HG03159 (cell line): ENCODE measurements at regions not wholly inside any gene's neighbourhood (a gene's known extent, or its start where the extent isn't known, plus 50 kb on each side); places are given as distances from the start of the nearest gene placed in this dataset.
"Not testable (repeated sequence)": the region's sequence is repeated elsewhere in the genome, so short reads cannot be mapped to it uniquely, and the experiment has no call there.

ENCODE experiments used
- ATAC-seq: cut with Tn5 transposase; IDR thresholded peaks from one replicate; pipeline ENCODE4 v1.9.1; 2021; ENCODE audit warnings: mild to moderate bottlenecking, moderate library complexity; ENCODE audit not compliant: unreplicated experiment

DNA sequence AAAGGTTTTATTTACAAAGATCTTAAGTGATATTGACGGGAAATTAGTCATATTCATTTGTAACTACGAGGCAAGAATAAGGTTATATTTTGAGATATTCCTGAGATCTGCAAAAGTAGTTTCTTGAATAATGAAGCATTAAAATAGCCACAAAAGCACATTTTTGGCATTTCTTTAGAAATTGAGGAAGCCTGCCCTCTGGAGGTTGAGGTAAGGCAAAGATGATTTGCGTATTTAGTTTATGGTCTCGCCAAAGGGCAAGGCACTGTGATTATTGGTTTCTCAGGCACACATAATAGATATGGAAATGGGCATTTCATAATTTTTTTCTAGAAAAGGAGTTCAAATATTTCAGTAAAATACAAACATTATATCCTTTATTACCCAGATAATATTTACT is 143.7 kb upstream of the RPRM start:
- ATAC-seq = no peak

DNA sequence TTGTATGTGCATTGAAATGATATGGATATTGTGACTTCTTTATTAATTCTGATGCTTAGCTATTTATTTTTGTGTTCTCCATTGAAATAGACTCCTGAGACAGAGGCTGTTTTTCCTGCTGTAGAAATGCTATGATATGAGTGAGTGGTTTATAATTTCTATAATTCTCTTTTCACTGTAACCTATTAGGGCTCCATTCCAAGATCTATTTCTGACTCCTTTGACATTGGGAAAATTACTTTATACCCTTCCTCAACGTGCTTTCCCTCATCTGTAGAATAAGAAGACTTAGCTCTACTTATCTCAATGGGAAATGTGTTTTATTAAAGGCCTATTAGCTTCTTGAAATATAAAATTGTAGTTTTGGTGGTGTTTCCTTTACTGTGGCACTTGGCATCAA is 144.5 kb upstream of the RPRM start:
- ATAC-seq = no peak

GRCh38 chr2:153626676-153627075 is 148.1 kb upstream of the RPRM start:
- ATAC-seq = no peak

DNA sequence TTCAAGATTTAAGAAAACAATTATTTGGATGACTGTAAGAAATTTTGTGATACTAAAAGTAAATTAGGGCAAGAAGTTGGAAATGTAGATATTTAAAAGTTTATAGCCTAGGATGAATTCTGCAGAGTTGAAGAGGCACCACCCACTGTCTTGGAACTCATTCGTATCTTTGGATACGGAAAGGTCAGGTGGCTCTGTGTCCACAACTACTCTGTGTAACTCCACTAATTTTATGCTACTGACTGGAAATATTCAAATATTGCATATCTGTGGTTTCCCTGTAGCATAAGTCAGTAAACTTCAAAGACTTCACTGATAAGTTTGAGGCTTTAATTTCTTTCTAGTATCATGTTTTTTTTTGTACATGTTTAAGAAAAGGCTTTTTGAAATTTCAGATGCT is 156.9 kb upstream of the RPRM start:
- no peak for ATAC-seq

DNA sequence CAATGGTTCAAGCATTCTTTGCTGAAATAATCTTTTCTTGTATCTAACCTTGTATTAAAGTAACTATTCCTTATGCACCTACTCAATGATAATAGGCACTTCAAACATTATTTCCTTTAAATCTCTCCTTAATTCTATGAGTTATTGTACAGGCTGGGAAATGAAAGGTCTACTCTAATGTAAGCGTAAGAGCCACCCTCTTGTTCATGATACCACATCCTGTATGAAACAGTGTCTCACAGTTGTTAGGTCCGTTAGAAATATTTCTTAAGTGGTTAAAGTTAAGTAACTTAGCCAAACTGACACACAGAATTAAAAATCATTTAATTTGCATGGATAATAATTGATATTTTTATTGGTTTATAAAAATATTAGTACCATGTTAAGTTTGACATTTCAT is 162.5 kb upstream of the RPRM start:
- ATAC-seq = no peak

GRCh38 chr2:153644955-153645354 is 166.4 kb upstream of the RPRM start:
- no peak for ATAC-seq

DNA sequence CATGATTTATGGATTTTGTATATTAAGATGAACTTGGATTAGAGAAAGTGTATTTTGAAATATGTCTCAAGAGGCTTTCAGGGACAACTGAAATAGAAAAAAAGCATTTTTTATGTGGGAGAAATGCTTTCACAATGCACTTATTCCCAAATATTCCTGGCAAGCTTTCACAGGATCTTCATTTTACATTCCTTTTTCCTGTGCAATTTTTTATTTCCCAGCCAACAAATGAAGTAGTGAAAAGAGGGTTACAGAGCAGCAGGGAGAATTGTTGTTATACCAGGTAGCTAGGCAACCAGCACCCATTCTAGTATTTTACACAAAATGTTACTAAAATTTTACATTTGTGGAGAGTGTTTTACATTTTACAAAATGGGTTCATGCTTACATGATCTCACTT is 167.0 kb upstream of the RPRM start:
- no peak for ATAC-seq

GRCh38 chr2:153657651-153658050 is 179.1 kb upstream of the RPRM start:
- no peak for ATAC-seq

GRCh38 chr2:153661801-153662200 is 183.2 kb upstream of the RPRM start:
- ATAC-seq = no peak

- no peak for ATAC-seq
These were observed 184.8 kb upstream of the RPRM start for GRCh38 chr2:153663371-153663770.

DNA sequence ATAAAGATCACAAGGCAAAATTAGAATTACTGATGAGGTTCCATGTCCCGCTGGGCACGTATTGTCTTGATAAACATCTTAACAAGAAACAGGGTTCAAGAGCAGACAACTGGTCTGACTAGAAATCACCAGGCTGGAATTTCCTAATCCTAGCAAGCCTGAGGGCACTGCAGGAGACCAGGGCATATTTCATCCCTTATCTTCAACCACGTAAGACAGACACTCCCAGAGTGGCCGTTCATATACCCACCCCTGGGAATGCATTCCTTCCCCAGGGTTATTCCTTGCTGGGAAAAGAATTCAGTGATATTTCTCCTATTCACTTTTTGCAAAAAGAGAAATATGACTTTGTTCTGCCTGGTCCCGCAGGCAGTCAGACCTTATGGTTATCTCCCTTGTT is 185.4 kb upstream of the RPRM start:
- not testable (repeated sequence) for ATAC-seq

DNA sequence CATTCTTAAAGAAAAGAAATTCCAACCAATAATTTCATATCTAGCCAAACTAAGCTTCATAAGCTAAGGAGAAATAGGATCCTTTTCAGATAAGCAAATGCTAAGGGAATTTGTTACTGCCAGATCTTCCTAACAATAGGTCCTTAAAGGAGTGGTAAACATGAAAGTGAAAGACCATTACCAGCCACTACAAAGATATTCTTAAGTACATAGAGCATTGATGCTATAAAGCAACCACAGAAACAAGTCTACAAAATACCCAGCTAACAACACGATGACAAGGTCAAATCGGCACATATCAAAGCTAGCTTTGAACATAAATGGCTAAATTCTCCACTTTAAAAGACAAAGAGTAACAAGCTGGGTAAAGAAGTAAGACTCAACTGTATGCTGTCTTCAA is 188.9 kb upstream of the RPRM start:
- no peak for ATAC-seq

DNA sequence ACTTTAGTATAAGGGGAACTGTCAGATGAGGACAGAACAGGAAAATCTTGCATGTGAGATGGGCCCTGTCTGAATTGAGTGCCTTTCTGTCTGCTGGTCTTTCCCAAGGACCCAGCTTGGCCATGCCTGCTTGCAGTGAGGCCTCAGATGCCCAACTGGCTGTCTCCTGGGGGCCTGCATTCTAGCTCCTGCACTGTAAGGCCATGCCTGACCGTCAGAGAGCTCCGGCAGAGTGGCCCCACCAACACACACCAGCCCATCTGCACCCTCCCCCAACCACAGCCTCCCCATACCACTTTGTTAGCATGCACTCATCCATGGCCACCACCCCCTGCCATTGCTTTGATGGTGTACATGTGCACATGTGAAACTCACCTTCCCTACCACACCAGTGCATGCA is 190.4 kb upstream of the RPRM start:
- no peak for ATAC-seq

GRCh38 chr2:153710128-153710527 is 161.6 kb upstream of the GALNT13 start:
- ATAC-seq = no peak

DNA sequence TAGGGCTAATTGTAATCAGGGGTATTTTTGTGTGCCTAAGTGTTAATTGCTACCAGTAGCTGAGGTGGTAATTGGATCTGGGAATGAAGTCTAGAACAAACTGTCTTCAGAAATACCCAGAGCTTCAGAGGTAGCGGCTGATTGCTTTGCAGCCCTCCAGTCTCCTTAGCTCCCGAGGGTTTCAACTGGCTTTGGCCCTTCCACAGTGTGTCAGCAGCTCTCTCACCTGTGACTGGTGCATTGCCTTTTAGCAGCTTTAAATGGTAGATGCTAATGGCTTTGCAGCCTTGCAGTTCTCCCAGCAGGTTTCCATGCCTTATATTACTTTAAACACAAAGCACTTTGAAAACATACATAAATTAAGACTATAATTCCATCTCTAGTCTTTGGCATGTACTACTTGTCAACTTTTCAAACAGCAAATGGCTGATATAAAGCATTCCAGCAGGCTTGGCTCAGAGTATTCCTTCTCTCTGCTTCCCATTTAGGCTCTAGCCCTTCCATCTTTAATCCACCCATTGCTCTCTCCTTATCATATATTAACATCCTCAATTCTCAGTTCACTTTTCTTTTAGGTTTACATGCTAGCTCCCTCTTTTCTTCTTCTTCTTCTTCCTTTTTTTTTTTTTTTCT is 156.4 kb upstream of the GALNT13 start:
- no peak for ATAC-seq

DNA sequence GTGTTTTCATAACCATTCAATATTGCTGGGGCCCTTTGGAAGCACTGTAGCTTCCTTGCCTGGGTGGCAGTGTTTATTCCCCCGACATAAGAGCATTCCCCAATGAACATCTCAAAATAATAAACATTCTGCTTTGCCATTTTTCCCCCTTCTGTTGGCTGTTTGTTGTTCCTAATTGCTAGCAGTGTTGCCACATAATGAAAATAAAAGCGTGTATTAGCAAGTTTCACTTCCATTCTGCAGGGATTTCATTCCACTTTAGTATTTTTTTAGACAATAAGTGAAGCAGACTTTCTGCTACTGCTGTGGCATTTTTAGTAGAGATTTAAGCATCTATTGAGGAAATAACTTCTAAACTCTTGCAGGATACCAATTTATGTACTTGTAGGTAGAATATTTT is 154.7 kb upstream of the GALNT13 start:
- no peak for ATAC-seq

DNA sequence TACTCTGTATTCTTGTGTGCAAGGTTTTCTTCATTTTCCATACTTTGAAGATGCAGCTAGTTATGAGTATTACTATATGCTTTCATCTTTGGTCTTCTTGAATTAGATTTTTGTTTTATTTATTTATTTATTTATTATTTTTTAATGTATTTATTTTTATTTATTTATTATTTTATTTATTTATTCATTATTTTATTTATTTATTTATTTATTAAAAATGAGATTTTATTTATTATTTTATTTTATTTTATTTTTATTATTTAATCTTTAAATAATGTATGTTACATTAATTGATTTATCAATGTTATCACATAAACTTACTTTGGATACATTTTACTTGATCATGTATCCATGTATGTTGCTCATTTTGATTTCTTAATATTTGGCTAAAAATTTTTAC is 132.3 kb upstream of the GALNT13 start:
- ATAC-seq = no peak

GRCh38 chr2:153761936-153762335 is 109.8 kb upstream of the GALNT13 start:
- no peak for ATAC-seq

DNA sequence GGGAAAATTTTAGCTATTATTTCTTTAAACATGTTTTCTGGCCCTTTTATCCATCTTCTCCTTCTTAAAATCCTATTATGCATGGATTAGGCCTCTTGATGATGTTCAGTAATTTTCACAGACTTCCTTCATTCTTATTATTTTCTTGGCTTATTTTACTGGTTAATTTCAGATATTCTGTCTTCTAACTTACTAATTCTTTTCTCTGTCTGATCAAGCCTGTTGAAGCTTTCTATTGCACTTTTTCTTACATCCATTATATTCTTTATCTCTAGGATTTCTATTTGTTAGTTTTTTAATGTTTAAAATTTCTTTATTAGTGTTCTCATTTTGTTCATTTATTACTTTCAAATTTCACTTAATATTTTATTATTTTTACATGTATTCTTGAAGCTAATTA is 105.3 kb upstream of the GALNT13 start:
- ATAC-seq = no peak

DNA sequence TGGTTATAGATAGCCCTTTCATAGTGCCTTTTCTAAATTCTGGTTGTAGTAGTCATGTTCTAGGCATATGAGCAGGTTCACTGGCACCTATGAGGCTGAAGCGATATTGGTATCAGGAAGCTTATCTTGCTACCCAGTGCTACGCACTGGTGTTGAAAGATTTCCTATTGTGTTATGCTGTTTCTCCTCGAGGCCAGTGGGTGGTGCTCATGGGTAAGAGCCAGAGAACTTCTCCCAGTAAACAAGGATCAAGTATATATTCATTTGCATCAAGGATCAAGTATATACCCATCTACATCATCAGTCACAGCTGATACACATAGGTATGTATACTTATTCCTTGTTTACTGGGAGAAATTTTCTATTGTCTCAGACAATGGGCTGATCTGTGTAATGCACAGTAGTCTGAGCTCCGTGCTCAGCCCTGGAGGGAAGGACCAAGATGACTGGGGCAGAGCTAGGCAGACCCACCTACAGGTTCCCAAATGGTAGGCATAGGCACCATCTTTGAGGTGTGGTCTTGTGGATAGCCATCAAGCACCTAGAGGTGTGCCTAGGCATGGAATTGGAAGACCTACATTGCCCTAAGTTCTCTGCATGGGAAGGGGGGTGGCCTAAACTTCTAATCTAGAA is 101.2 kb upstream of the GALNT13 start:
- ATAC-seq = no peak

DNA sequence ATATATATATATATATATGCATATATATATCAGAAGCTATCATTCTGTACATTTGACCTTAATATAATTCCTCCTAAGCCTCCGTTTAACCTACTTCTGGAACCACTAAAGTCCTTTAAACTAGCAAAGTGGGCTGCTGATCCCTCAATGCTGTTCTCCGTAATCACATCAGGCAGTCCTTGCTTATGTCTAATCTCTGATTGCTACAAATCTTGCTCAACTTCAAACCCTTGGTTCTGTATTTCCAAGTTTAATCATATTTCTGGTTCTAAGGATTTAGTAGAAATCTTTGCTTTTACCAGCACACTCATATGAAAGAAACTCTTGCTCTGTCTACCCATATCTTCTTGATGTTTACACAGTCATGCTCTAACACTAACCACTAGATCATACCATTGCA is 91.5 kb upstream of the GALNT13 start:
- no peak for ATAC-seq

DNA sequence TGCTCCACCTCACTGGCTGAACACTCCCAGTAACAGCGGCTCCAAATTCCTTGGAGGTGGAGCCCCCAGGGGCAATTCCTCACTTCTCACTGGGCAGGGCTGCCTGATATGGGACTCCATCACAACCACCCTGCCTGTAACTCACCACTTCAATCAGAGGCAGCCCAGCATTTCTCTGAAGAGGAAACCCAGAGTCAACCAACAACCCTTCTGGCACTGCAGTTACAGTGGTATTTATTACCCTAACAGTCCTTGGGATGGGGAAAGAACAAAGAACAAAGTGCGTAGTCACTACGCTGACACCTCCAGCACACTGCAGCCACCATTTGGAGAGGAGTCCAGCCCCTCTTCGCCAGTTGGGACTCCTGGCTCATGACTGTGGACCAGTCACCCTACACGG is 85.7 kb upstream of the GALNT13 start:
- no peak for ATAC-seq

GRCh38 chr2:153787612-153788011 is 84.1 kb upstream of the GALNT13 start:
- ATAC-seq = no peak
